ENCODE measurements at regions not wholly inside any gene's neighbourhood (a gene's known extent, or its start where the extent isn't known, plus 50 kb on each side); places are given as distances from the start of the nearest gene placed in this dataset.

GRCh38 chr5:173557123-173557903, 59.1 kb downstream of the BOD1 start:
- DNase-seq (ENCODE audit: low spot score): no peak

- no peak for DNase-seq (ENCODE audit: low spot score)
Measured at GRCh38 chr5:173556142-173557028, 60.1 kb downstream of the BOD1 start.

- no peak for DNase-seq (ENCODE audit: low spot score)
Measured at GRCh38 chr5:173554989-173555705, 61.3 kb downstream of the BOD1 start.

- no peak for DNase-seq (ENCODE audit: low spot score)
Measured at GRCh38 chr5:173554038-173554955, 62.2 kb downstream of the BOD1 start.

GRCh38 chr5:173550641-173551040, 65.8 kb downstream of the BOD1 start:
- DNase-seq (ENCODE audit: low spot score): no peak

- no peak for DNase-seq (ENCODE audit: low spot score)
Measured at GRCh38 chr5:173549644-173550043, 66.8 kb downstream of the BOD1 start.

GRCh38 chr5:173547579-173547978, 68.9 kb downstream of the BOD1 start:
- DNase-seq (ENCODE audit: low spot score): no peak

GRCh38 chr5:173542964-173543363, 73.5 kb downstream of the BOD1 start:
- no peak for DNase-seq (ENCODE audit: low spot score)

- DNase-seq (ENCODE audit: low spot score): no peak
Measured at GRCh38 chr5:173542159-173542558, 74.3 kb downstream of the BOD1 start.

GRCh38 chr5:173538654-173539053, 77.8 kb downstream of the BOD1 start:
- DNase-seq (ENCODE audit: low spot score): no peak

- no peak for DNase-seq (ENCODE audit: low spot score)
Measured at GRCh38 chr5:173538018-173538417, 78.4 kb downstream of the BOD1 start.

- DNase-seq (ENCODE audit: low spot score): no peak
Measured at GRCh38 chr5:173537228-173537627, 79.2 kb downstream of the BOD1 start.

- no peak for DNase-seq (ENCODE audit: low spot score)
Measured at GRCh38 chr5:173535976-173536639, 80.3 kb downstream of the BOD1 start.

- DNase-seq (ENCODE audit: low spot score): no peak
Measured at GRCh38 chr5:173535166-173535975, 81.1 kb downstream of the BOD1 start.

GRCh38 chr5:173534664-173535063, 81.8 kb downstream of the BOD1 start:
- no peak for DNase-seq (ENCODE audit: low spot score)

- DNase-seq (ENCODE audit: low spot score): no peak
Measured at GRCh38 chr5:173534031-173534430, 82.4 kb downstream of the BOD1 start.

- no peak for DNase-seq (ENCODE audit: low spot score)
Measured at GRCh38 chr5:173532689-173533250, 83.7 kb downstream of the BOD1 start.

GRCh38 chr5:173531863-173532262, 84.6 kb downstream of the BOD1 start:
- no peak for DNase-seq (ENCODE audit: low spot score)

- peak; percentile 39 for DNase-seq (ENCODE audit: low spot score)
Measured at GRCh38 chr5:173530547-173530946, 85.9 kb downstream of the BOD1 start.

Measured in HT-29 (cell line).